ENCODE measurements at regions not wholly inside any gene's neighbourhood (a gene's known extent, or its start where the extent isn't known, plus 50 kb on each side); places are given as distances from the start of the nearest gene placed in this dataset.

DNA sequence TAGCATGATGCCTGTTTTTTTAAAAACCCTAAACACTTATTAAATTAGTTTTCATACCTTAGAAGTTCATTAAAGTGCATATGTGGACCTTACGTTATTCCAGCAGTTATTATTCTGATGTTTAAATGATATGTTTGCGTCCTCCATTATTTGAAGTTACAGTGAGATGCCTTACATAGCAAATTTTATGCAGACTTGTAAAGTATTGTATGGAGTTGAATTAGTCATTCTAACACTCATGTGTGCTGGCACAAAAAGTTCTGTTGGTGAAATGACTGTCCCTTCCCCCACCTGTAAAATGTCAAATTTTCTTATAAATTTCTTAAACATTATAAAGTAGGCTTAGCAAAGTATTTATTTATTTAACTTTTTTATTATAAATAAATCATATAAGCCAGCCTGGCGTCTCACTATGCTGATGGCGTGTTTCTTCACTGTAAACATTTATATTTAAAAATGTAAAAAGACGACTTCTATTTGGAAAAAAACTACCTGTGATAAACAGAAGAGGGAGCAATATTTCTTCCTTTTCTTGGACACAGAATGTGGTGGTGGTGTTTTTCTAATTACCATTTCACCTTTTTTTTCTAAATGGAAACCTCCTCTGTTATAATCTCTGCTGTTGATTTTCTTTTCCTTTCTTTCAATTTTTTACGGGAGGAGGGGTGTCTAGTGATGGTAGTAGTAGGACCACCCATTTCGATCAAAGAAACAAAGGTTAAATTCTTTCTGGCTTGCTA is 155.4 kb downstream of the RFPL4B start:
- TF ChIP-seq, protein P1, sequence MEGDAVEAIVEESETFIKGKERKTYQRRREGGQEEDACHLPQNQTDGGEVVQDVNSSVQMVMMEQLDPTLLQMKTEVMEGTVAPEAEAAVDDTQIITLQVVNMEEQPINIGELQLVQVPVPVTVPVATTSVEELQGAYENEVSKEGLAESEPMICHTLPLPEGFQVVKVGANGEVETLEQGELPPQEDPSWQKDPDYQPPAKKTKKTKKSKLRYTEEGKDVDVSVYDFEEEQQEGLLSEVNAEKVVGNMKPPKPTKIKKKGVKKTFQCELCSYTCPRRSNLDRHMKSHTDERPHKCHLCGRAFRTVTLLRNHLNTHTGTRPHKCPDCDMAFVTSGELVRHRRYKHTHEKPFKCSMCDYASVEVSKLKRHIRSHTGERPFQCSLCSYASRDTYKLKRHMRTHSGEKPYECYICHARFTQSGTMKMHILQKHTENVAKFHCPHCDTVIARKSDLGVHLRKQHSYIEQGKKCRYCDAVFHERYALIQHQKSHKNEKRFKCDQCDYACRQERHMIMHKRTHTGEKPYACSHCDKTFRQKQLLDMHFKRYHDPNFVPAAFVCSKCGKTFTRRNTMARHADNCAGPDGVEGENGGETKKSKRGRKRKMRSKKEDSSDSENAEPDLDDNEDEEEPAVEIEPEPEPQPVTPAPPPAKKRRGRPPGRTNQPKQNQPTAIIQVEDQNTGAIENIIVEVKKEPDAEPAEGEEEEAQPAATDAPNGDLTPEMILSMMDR (IDR thresholded peaks at IDR 0.05; ENCODE audit: low read length, missing control alignments): peak; percentile 48
- no peak overlapping the region for H3K4me3 ChIP-seq (replicated peaks; ENCODE audit: low read depth, low read length)
- peak; percentile 29 for DNase-seq (ENCODE audit: low read depth)

DNA sequence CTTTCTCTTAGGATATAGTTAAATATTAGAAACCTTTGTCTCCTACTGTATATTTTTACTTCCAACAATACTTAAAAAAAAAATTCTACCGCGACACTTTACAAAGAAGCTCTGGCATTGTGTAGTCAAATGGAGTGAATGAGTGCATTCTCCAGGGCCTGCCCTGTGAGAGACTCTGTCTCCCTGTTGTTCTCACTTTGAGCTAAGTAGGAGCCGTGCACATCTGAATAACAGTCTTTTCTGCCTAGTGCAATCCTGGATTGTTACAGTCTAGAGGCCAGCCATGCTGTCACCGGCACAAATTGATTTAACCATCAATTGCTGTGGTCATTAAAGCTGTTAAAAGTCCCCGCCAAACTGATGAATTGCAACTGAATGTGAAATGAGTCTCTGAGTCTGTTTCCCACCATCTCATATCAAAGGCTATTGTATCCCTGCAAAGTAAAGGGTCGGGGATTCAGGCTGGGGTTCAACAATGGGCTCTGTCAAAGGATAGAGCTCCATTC is 156.0 kb downstream of the RFPL4B start:
- DNase-seq (ENCODE audit: low read depth): no peak
- TF ChIP-seq, protein P1 (IDR thresholded peaks at IDR 0.05; ENCODE audit: low read length, missing control alignments): no peak
- H3K4me3 ChIP-seq (replicated peaks; ENCODE audit: low read depth, low read length): no peak overlapping the region

DNA sequence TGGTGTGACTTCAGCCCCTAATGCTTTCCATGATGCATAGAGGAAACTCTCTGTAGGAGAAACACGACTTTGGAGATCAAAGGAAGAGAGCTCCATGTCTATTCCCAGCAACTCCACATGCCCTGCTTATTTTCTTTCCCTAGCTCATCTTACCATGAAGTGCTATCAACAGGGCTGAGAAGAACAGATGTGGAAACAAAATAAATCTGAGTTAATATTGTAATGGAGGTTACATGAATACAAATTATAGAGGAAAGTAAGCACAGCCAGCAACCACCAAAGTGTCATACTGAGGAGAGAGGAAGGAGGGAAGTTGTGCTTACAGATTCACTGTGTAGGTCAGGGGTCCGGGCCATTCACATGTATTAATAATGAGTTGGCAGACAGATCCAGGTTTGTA is 157.5 kb downstream of the RFPL4B start:
- H3K4me3 ChIP-seq (replicated peaks; ENCODE audit: low read depth, low read length): no peak overlapping the region
- no peak for DNase-seq (ENCODE audit: low read depth)
- TF ChIP-seq, protein P1 (IDR thresholded peaks at IDR 0.05; ENCODE audit: low read length, missing control alignments): no peak

DNA sequence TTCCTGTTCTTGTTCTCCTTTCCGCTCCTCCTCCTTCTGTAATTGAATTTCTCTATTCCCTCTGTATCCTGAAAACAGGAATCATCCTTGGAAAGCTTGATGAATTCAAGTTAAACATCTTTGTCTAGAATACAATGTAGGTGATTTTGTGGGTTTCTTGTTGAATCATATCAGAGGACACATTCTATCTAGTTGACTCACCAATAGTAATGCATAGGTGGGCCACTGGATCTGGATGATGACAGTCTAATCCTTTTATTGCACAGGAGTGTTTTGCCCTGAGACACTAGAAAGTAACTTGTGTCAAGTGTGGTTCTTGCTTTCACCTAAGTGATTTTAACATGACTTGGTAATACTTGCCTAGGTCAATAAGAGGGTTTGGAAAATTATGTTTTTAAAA is 164.3 kb downstream of the RFPL4B start:
- DNase-seq (ENCODE audit: low read depth): no peak
- TF ChIP-seq, protein P1 (IDR thresholded peaks at IDR 0.05; ENCODE audit: low read length, missing control alignments): no peak
- no peak overlapping the region for H3K4me3 ChIP-seq (replicated peaks; ENCODE audit: low read depth, low read length)

DNA sequence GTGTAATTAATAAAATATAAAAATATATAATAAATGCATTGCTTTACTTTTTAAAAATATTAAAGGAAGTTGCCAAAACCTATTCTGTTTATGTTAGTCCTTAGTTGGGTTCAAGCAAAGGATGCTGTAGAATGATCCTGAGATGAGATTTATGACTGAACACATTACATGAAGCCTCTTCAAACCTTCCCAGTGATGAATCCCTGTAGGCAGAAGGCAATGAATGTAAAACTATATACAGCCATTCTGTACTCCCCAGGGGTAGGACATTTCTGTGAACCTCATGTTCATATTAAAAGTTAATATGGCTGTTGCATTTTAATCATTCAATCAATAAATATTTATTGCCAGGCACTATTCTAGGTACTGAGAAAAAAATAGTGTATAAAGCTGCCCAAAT is 166.0 kb downstream of the RFPL4B start:
- DNase-seq (ENCODE audit: low read depth): no peak
- H3K4me3 ChIP-seq (replicated peaks; ENCODE audit: low read depth, low read length): no peak overlapping the region
- TF ChIP-seq, protein P1 (IDR thresholded peaks at IDR 0.05; ENCODE audit: low read length, missing control alignments): no peak

DNA sequence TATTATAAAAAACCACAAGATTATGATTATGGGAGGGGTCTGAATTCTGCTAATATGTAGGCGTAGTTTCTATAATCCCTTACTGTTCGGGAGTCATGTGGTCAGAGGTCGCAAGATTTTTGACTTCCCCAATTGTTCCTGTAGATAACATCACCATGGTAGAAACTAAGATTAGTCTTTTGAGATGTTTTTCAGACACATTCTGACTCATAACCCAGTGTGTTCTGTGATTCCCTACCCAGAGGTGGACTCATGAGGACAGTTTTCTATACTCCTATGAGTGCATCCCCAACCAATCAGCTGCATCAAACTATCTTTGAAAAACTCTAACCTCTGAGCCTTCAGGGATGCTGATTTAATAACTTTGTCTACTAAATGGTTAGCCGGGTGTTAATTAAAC is 175.5 kb downstream of the RFPL4B start:
- no peak overlapping the region for H3K4me3 ChIP-seq (replicated peaks; ENCODE audit: low read depth, low read length)

More for the DNA sequence above, 175.5 kb downstream of the RFPL4B start:
- peak; percentile 0 for DNase-seq (ENCODE audit: low read depth)
- TF ChIP-seq, protein P1 (IDR thresholded peaks at IDR 0.05; ENCODE audit: low read length, missing control alignments): no peak
